Epidermal melanocyte (primary cell): ENCODE measurements at regions not wholly inside any gene's neighbourhood (a gene's known extent, or its start where the extent isn't known, plus 50 kb on each side); places are given as distances from the start of the nearest gene placed in this dataset.
"Not testable (repeated sequence)": the region's sequence is repeated elsewhere in the genome, so short reads cannot be mapped to it uniquely, and the experiment has no call there.

ENCODE experiments used
- DNase-seq: peaks from one replicate; pipeline ENCODE4 v3.0.0; 2011; ENCODE audit warnings: low spot score; ENCODE audit not compliant: insufficient read length

DNA sequence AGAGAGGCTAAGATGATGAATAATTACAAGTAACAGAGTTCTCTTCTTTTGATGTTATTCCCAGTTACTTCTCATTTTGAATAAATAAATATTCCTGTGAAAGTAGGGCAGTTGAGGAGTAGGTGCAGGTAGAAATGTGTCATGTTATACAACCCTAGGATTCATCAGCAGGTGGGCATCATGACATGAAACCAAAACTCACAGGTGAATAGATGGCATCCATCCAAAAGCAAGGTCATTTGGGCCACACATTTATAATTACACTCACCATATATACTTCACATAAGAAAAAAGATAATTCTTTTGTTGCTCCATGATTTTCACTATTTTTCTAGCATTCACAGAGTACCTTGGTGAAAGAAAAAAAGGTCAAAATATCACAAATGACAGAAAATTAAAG is 273.6 kb downstream of the ZBBX start:
- no peak for DNase-seq

- DNase-seq = no peak
Measured at GRCh38 chr3:167102071-167102470, 278.0 kb downstream of the ZBBX start.

DNA sequence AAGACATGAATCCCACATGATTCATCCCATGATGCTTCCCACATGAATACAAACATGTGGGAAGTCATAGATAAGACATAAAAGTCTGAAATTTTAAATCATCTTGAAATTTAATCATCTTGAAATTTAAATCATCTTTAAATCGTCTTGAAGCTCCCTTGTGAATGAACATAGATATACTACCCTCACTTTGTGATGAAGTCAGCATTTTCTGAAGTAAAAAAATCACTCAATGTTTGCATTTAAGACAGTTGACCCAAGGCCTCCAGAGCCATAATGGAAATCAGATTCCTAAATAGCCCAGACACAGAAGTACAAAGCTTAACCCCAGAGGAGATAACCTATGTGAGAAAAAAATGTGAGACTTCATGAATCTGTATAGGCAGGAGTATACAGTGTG is 279.4 kb downstream of the ZBBX start:
- DNase-seq = no peak

- DNase-seq = no peak
Measured at GRCh38 chr3:167100200-167100599, 279.9 kb downstream of the ZBBX start.

DNA sequence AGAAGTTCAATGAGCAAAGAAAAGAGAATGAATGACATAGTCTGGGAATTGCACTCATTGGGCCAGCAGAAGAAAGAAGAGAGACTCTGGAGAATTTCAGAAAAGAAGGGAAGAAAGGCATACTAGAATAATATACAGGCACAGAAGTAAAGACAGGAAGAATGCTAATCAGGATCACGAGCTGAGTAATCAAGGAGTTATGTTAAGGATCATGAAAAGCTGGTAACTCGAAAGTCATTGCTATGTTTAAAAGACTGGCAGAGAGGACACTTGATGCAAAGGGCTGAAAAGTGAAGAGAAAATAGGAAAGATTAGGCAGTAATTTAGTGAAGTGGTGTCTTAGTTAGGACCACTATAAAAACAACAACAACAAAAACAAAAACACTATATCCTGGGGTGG is 284.1 kb downstream of the ZBBX start:
- DNase-seq = no peak

DNA sequence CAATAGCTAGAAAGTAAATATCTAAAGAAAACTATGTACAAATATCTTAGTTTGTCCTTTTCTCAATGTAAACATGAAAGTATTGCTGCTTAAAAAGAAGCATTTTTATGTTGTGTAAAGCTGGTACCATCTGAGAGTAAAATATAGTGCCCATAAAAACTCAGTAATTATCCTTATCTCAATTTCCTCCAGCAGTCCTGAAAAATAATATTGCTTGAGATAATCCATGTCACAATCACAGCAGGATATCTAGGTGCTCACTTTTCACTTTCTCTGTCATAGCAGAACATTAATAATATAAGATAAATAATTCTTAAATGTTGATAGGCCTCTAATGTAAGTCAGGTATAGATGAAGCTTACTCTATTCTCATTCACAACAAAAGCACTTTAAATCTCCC is 285.5 kb downstream of the ZBBX start:
- no peak for DNase-seq

GRCh38 chr3:167091226-167091625 is 288.9 kb downstream of the ZBBX start:
- DNase-seq = no peak

DNA sequence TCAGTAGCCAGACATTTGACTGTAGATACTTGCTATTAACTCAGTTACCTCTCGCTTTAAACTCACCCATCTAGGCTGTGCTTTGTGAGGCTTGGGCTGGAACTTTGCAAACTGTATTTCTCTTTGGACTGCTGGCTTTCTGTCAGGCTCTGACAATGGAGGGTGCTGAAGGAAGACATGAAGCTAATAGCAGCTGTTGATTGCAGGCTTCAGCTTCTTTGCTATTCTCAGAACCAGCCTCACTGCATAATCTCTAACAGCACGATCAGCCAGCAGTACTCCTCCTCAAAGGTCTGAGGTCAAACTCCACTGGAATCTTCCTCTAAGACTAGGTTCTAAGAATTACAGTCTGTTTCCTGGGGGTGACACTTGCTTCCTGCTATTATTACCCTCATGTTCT is 295.6 kb downstream of the ZBBX start:
- DNase-seq = no peak

DNA sequence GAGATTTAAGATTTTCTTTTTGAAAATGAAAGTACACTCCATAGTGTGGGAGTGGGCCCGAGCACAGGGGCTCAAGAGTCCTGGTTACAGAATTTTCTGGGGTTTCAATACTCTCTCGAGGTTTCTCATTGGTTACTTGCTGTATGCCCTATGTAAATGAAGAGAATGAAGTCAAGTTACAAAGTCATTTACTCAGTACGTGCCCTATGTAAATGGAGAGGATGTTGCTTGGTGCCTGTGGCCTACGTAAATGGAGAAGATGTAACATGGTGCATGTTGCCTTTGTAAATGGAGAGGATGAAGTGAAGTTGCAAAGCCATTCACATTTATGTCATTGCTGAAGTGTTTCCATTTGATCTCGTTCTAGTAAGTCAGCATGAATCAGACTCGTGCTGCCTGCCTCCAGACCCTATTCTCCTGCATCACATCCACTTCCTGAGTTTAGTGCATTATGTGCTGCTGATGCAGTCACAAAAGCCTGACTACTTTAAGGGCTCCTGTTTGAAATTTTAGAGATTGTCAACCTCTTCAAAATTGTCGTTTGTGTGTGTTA is 302.0 kb downstream of the ZBBX start:
- DNase-seq = no peak

- no peak for DNase-seq
Measured at GRCh38 chr3:167067787-167068161, 312.3 kb downstream of the ZBBX start.

- no peak for DNase-seq
Measured at GRCh38 chr3:167066977-167067786, 312.9 kb downstream of the ZBBX start.

GRCh38 chr3:167057581-167057980 is 322.5 kb downstream of the ZBBX start:
- peak; percentile 79 for DNase-seq

- no peak for DNase-seq
Measured at GRCh38 chr3:167054926-167055325, 325.2 kb downstream of the ZBBX start.

DNA sequence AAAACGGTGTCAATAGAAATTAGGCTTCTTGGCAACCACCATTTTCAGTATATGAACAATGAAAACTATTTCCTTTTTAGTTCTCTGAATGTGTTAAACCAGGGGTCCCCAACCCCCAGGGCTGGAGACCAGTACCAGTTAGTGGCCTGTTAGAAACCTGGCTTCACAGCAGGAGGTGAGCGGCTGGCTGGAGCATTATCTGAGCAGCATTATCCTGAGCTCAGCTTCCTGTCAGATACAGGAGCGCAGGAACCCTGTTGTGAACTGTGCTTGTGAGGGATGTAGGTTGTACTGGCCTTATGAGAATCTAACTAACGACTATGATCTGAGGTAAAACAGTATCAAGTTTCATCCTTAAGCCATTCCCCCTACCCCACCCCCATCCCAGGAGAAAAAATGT is 328.7 kb downstream of the ZBBX start:
- DNase-seq = no peak

DNA sequence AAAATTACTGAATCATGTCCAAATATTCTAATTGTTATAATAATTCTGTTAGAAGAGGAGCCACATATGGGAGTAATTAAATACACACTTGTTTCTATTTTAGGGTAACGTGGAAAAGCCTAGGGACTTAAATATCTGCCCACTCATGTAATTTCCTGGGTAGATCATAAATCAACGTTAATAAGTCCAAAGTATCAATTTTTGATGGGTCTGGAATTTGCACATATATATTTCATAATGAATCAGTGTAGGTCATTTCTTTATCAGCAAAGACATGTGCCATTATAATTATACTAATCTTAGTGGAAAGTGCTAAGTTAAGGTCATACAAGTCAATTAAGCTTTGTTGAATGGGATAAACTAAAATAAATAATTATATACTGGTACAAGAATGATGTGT is 346.2 kb downstream of the ZBBX start:
- no peak for DNase-seq

GRCh38 chr3:167032267-167032876 is 347.7 kb downstream of the ZBBX start:
- DNase-seq = peak; percentile 24

- DNase-seq = no peak
Measured at GRCh38 chr3:167031364-167032049, 348.6 kb downstream of the ZBBX start.

GRCh38 chr3:167030082-167030725 is 349.9 kb downstream of the ZBBX start:
- DNase-seq = no peak

DNA sequence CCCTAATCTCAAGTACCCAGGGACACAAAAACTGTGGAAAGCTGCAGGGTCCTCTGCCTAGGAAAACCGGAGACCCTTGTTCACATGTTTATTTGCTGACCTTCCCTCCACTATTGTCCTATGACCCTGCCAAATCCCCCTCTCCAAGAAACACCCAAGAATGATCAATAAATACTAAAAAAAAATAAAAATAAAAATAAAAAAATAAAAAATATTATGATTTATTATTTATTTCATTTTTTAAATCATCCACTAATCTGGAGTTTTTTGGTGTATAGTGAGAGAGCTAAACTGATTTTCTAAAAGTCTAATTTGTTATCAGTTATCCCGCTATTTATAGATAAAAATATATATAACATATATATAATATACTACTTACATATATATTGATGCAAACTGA is 360.6 kb downstream of the ZBBX start:
- DNase-seq = not testable (repeated sequence)

DNA sequence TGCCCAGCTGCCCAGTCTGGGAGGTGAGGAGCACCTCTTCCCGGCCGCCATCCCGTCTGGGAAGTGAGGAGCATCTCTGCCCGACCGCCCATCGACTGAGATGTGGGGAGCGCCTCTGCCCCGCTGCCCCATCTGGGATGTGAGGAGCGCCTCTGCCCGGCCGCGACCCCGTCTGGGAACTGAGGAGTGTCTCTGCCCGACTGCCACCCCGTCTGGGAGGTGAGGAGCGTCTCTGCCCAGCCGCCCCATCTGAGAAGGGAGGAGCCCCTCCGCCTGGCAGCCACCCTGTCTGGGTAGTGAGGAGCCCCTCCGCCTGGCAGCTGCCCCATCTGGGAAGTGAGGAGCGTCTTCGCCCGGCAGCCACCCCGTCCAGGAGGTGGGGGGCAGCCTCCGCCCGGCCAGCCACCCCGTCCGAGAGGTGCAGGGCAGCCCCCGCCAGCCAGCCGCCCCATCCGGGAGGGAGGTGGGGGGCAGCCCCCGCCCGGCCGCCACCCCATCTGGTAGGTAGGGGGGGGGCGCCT is 361.4 kb downstream of the ZBBX start:
- DNase-seq = not testable (repeated sequence)

GRCh38 chr3:167012691-167013090 is 367.4 kb downstream of the ZBBX start:
- DNase-seq = no peak

DNA sequence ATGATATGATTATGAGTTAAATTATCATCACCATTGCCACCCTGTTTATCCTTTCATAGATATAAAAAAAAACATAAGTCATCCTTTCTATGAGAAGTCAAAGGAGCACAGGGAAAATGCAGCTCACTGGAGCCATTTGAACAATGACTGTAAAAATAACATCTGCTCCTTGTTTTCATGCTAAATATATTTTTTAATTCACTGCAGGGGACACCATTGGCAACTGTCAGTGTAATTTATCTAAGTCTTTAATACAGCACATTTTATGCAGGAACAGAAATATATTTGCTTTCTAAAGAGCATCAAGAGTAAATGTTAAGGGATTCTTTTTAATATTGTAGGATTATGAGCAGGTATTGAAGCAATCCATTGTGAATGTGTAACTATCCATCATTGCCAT is 371.3 kb downstream of the ZBBX start:
- DNase-seq = no peak
